ENCODE measurements at regions not wholly inside any gene's neighbourhood (a gene's known extent, or its start where the extent isn't known, plus 50 kb on each side); places are given as distances from the start of the nearest gene placed in this dataset.

GRCh38 chr3:6155650-6156338, 705.1 kb upstream of the GRM7 start:
- TF ChIP-seq CTCF (IDR thresholded peaks at IDR 0.05; ENCODE audit: low read depth, low read length) = no peak
- Histone ChIP-seq H3K4me1 (no peaks in the 10 kb centered on the region), H3K27me3 (no peaks in the 10 kb centered on the region), H3K4me3 (ENCODE audit: low read depth, low read length) (no peak overlapping the region), H3K9me3 (no peaks in the 10 kb centered on the region), H3K36me3 (no peaks in the 10 kb centered on the region)
- DNase-seq = no peak

GRCh38 chr3:6165951-6166350, 695.0 kb upstream of the GRM7 start:
- H3K36me3 ChIP-seq = no peaks in the 10 kb centered on the region
- DNase-seq = no peak
- H3K9me3 ChIP-seq = no peaks in the 10 kb centered on the region
- H3K27me3 ChIP-seq = no peaks in the 10 kb centered on the region
- H3K4me1 ChIP-seq = no peaks in the 10 kb centered on the region
- TF ChIP-seq CTCF (IDR thresholded peaks at IDR 0.05; ENCODE audit: low read depth, low read length) = no peak
- H3K4me3 ChIP-seq (ENCODE audit: low read depth, low read length) = no peak overlapping the region

GRCh38 chr3:6168256-6168655, 692.7 kb upstream of the GRM7 start:
- Histone ChIP-seq H3K4me3 (ENCODE audit: low read depth, low read length) (no peak overlapping the region), H3K4me1 (no peaks in the 10 kb centered on the region), H3K36me3 (no peaks in the 10 kb centered on the region), H3K27me3 (no peaks in the 10 kb centered on the region), H3K9me3 (no peaks in the 10 kb centered on the region)
- no peak for DNase-seq
- no peak for TF ChIP-seq CTCF (IDR thresholded peaks at IDR 0.05; ENCODE audit: low read depth, low read length)

GRCh38 chr3:6172871-6173642, 687.9 kb upstream of the GRM7 start:
- Histone ChIP-seq H3K27me3 (no peaks in the 10 kb centered on the region), H3K36me3 (no peaks in the 10 kb centered on the region), H3K4me3 (ENCODE audit: low read depth, low read length) (no peak overlapping the region), H3K4me1 (no peaks in the 10 kb centered on the region), H3K9me3 (no peaks in the 10 kb centered on the region)
- DNase-seq = no peak
- TF ChIP-seq CTCF (IDR thresholded peaks at IDR 0.05; ENCODE audit: low read depth, low read length) = no peak

- H3K36me3 ChIP-seq = no peaks in the 10 kb centered on the region
- H3K9me3 ChIP-seq = no peaks in the 10 kb centered on the region
- TF ChIP-seq CTCF (IDR thresholded peaks at IDR 0.05; ENCODE audit: low read depth, low read length) = no peak
- no peak overlapping the region for H3K4me3 ChIP-seq (ENCODE audit: low read depth, low read length)
- H3K27me3 ChIP-seq = no peaks in the 10 kb centered on the region
- no peaks in the 10 kb centered on the region for H3K4me1 ChIP-seq
- no peak for DNase-seq
Measured at GRCh38 chr3:6177417-6177816, 683.5 kb upstream of the GRM7 start.

GRCh38 chr3:6179761-6180160, 681.2 kb upstream of the GRM7 start:
- Histone ChIP-seq H3K4me1 (no peaks in the 10 kb centered on the region), H3K36me3 (no peaks in the 10 kb centered on the region), H3K4me3 (ENCODE audit: low read depth, low read length) (no peak overlapping the region), H3K27me3 (no peaks in the 10 kb centered on the region), H3K9me3 (no peaks in the 10 kb centered on the region)
- no peak for TF ChIP-seq CTCF (IDR thresholded peaks at IDR 0.05; ENCODE audit: low read depth, low read length)
- no peak for DNase-seq
